GM23338 (cell line): ENCODE measurements at regions not wholly inside any gene's neighbourhood (a gene's known extent, or its start where the extent isn't known, plus 50 kb on each side); places are given as distances from the start of the nearest gene placed in this dataset.

Experiments used
- ATAC-seq: fragments of 200-7000 bp; cut with Tn5 transposase; 3 replicates; pipeline ENCODE4 v1.9.1; 2020
- DNase-seq: peaks from one replicate; pipeline ENCODE4 v3.0.0-alpha.2; 2015; ENCODE audit warnings: low spot score
- H2AFZ ChIP-seq: fragments of 200-600 bp; sonication (generic); 2 replicates; pipeline ENCODE4 v1.8.0; 2016; ENCODE audit warnings: antibody characterized with exemption, mild to moderate bottlenecking, moderate library complexity
- H3F3A ChIP-seq: fragments of 200-600 bp; sonication (generic); replicated peaks from 2 replicates; pipeline ENCODE4 v1.8.0; 2017; ENCODE audit warnings: antibody characterized with exemption, mixed run types, low read depth
- H3K27ac ChIP-seq: fragments of 200-600 bp; sonication (generic); 2 replicates; pipeline ENCODE4 v1.6.1; 2016; ENCODE audit warnings: low read depth
- H3K27me3 ChIP-seq: fragments of 200-600 bp; sonication (generic); 2 replicates; pipeline ENCODE4 v1.8.0; 2016; ENCODE audit warnings: mild to moderate bottlenecking, mixed run types, moderate library complexity; ENCODE audit not compliant: insufficient read depth
- H3K36me3 ChIP-seq: fragments of 200-600 bp; sonication (generic); 2 replicates; pipeline ENCODE4 v1.8.0; 2016; ENCODE audit warnings: mild to moderate bottlenecking; ENCODE audit not compliant: insufficient read depth
- H3K4me1 ChIP-seq: fragments of 200-600 bp; sonication (generic); 2 replicates; pipeline ENCODE4 v1.8.0; 2016; ENCODE audit warnings: mild to moderate bottlenecking, moderate library complexity; ENCODE audit not compliant: insufficient read depth
- H3K4me2 ChIP-seq: fragments of 200-600 bp; sonication (generic); 2 replicates; pipeline ENCODE4 v1.7.1; 2017; ENCODE audit warnings: mixed run types
- H3K4me3 ChIP-seq: fragments of 200-600 bp; sonication (generic); 2 replicates; pipeline ENCODE4 v1.6.1; 2016; ENCODE audit warnings: mixed run types
- H3K79me2 ChIP-seq: fragments of 200-600 bp; sonication (generic); replicated peaks from 2 replicates; pipeline ENCODE4 v1.8.0; 2017; ENCODE audit warnings: mild to moderate bottlenecking; ENCODE audit not compliant: insufficient read depth
- H3K9me2 ChIP-seq: fragments of 200-600 bp; sonication (generic); 2 replicates; pipeline ENCODE4 v1.8.0; 2017; ENCODE audit not compliant: insufficient read depth
- H4K20me1 ChIP-seq: fragments of 200-600 bp; sonication (generic); replicated peaks from 2 replicates; pipeline ENCODE4 v1.8.0; 2017; ENCODE audit warnings: mild to moderate bottlenecking; ENCODE audit not compliant: insufficient read depth
- H3K27ac Mint-ChIP-seq: 2 replicates; pipeline ENCODE4 v1.8.0; 2020; ENCODE audit warnings: inconsistent platforms, mild to moderate bottlenecking, moderate library complexity, mixed read lengths
- H3K27me3 Mint-ChIP-seq: 3 replicates; pipeline ENCODE4 v1.8.0; 2022; ENCODE audit warnings: low read depth, mild to moderate bottlenecking, moderate library complexity, mixed read lengths, inconsistent platforms; ENCODE audit not compliant: insufficient read depth, poor library complexity
- H3K36me3 Mint-ChIP-seq: 3 replicates; pipeline ENCODE4 v1.8.0; 2021; ENCODE audit warnings: low read depth, mild to moderate bottlenecking, inconsistent platforms, moderate library complexity, mixed read lengths
- H3K4me1 Mint-ChIP-seq: 3 replicates; pipeline ENCODE4 v1.8.0; 2020; ENCODE audit warnings: mild to moderate bottlenecking, inconsistent platforms, mixed read lengths
- H3K4me3 Mint-ChIP-seq: 3 replicates; pipeline ENCODE4 v1.8.0; 2021; ENCODE audit warnings: moderate library complexity, mild to moderate bottlenecking, inconsistent platforms, mixed read lengths
- H3K9me3 Mint-ChIP-seq: 3 replicates; pipeline ENCODE4 v1.8.0; 2020; ENCODE audit warnings: moderate library complexity, mild to moderate bottlenecking, inconsistent platforms, mixed read lengths
- CTCF ChIP-seq, 2 experiments: fragments of 200-600 bp in 1 of 2; sonication (generic) in 1 of 2; conservative IDR thresholded peaks; 2 replicates each; pipeline versions ENCODE4 v1.5.1 to v1.6.1; 2016 to 2017; ENCODE audit warnings: antibody characterized with exemption in 2 of 2, low read depth in 2 of 2, mild to moderate bottlenecking in 2 of 2, moderate library complexity in 1 of 2
- NANOG ChIP-seq: IDR thresholded peaks from 2 replicates; pipeline ENCODE4 v1.6.1; 2016; ENCODE audit warnings: antibody characterized with exemption, borderline replicate concordance
- REST ChIP-seq: IDR thresholded peaks from one replicate; pipeline ENCODE4 v1.6.1; 2018; ENCODE audit warnings: antibody characterized with exemption; ENCODE audit not compliant: unreplicated experiment
- ZNF462 ChIP-seq: fragments of 250-450 bp; sonication (Bioruptor Pico); IDR thresholded peaks from 2 replicates; pipeline ENCODE4 v1.5.0; 2020; ENCODE audit warnings: mild to moderate bottlenecking, moderate library complexity

GRCh38 chr1:42005530-42005929 is 86.8 kb upstream of the HIVEP3 start (continued):
- no peak for TF ChIP-seq ZNF462 (CRISPR knock-in tag)
- no peak for TF ChIP-seq REST
- TF ChIP-seq CTCF (conservative IDR thresholded peaks at IDR 0.05; ENCODE audit: low read depth in 2 of 2): no peak

GRCh38 chr1:42004860-42005259 is 86.1 kb upstream of the HIVEP3 start:
- H3K4me3 ChIP-seq: no peak overlapping the region
- DNase-seq: no peak
- no peaks in the 10 kb centered on the region for H3K27me3 ChIP-seq
- H3K9me2 ChIP-seq: no peaks in the 10 kb centered on the region
- H3K36me3 ChIP-seq: no peaks in the 10 kb centered on the region
- H3K4me1 ChIP-seq: 0 out of 2 replicates have a peak, but pooled peaks cover 5% of the 10 kb centered on the region
- H3K27ac ChIP-seq: no peak overlapping the region
- H3K4me2 ChIP-seq: no peak overlapping the region
- Mint-ChIP-seq H3K36me3 (no peaks in the 10 kb centered on the region), H3K27me3 (peaks cover 2% of the 10 kb centered on the region), H3K9me3 (no peaks in the 10 kb centered on the region), H3K4me3 (no peak overlapping the region), H3K4me1 (peaks cover 3% of the 10 kb centered on the region; the same call in 1 of the 3 replicates), H3K27ac (no peak overlapping the region)
- H3K79me2 ChIP-seq: no peaks in the 10 kb centered on the region
- H3F3A ChIP-seq: no peaks in the 10 kb centered on the region
- no peak overlapping the region for H2AFZ ChIP-seq
- ATAC-seq: no peak
- H4K20me1 ChIP-seq: no peaks in the 10 kb centered on the region
- no peak for TF ChIP-seq NANOG
